ENCODE measurements at regions not wholly inside any gene's neighbourhood (a gene's known extent, or its start where the extent isn't known, plus 50 kb on each side); places are given as distances from the start of the nearest gene placed in this dataset.

GRCh38 chr2:120428748-120429147, 82.8 kb downstream of the INHBB start:
- POLR2A ChIA-PET, result no interaction called here
- Mint-ChIP-seq H3K36me3 (ENCODE audit: low read depth) (no peaks in the 10 kb centered on the region), H3K4me3 (no peak overlapping the region), H3K27me3 (peaks cover 16% of the 10 kb centered on the region), H3K9me3 (no peaks in the 10 kb centered on the region), H3K4me1 (ENCODE audit: low read depth) (no peaks in the 10 kb centered on the region), H3K27ac (no peak overlapping the region)
- Histone ChIP-seq H3K4me1 (ENCODE audit: insufficient read depth, low read length) (no peaks in the 10 kb centered on the region), H3K27ac (ENCODE audit: low read depth in 1 of 2, low read length in 2 of 2) (no peak overlapping the region), H3K9me3 (ENCODE audit: control insufficient read depth in 1 of 2, insufficient read depth in 1 of 2, low read length in 2 of 2) (peaks cover 0 to 7% of the 10 kb centered on the region in 2 experiments), H3K27me3 (ENCODE audit: control insufficient read depth in 1 of 2, insufficient read depth in 2 of 2, low read length in 2 of 2) (no peaks in the 10 kb centered on the region), H3K36me3 (ENCODE audit: insufficient read depth, low read length) (no peaks in the 10 kb centered on the region), H3K4me3 (ENCODE audit: low read length) (no peak overlapping the region)
- no peak for TF ChIP-seq CTCF (IDR thresholded peaks at IDR 0.05)
- DNase-seq, result no peak
- intact Hi-C loops (cut with DNase I, micrococcal nuclease), result no loop called here
- ATAC-seq (ENCODE audit: poor library complexity), result no peak
- CTCF ChIA-PET, result no interaction called here

GRCh38 chr2:120429586-120430500, 83.9 kb downstream of the INHBB start:
- Histone ChIP-seq H3K27me3 (ENCODE audit: control insufficient read depth in 1 of 2, insufficient read depth in 2 of 2, low read length in 2 of 2) (no peaks in the 10 kb centered on the region), H3K9me3 (ENCODE audit: control insufficient read depth in 1 of 2, insufficient read depth in 1 of 2, low read length in 2 of 2) (peaks cover 0 to 7% of the 10 kb centered on the region in 2 experiments), H3K4me3 (ENCODE audit: low read length) (no peak overlapping the region), H3K4me1 (ENCODE audit: insufficient read depth, low read length) (no peaks in the 10 kb centered on the region), H3K27ac (ENCODE audit: low read depth in 1 of 2, low read length in 2 of 2) (no peak overlapping the region), H3K36me3 (ENCODE audit: insufficient read depth, low read length) (no peaks in the 10 kb centered on the region)
- Mint-ChIP-seq H3K4me1 (ENCODE audit: low read depth) (no peaks in the 10 kb centered on the region), H3K27me3 (peaks cover 16% of the 10 kb centered on the region), H3K36me3 (ENCODE audit: low read depth) (no peaks in the 10 kb centered on the region), H3K4me3 (no peak overlapping the region), H3K27ac (no peak overlapping the region), H3K9me3 (no peaks in the 10 kb centered on the region)
- ATAC-seq (ENCODE audit: poor library complexity) (no peak), DNase-seq (no peak)
- intact Hi-C loops (cut with DNase I, micrococcal nuclease), result no loop called here
- ChIA-PET CTCF (no interaction called here), POLR2A (no interaction called here)
- no peak for TF ChIP-seq CTCF (IDR thresholded peaks at IDR 0.05)

GRCh38 chr2:120430501-120430830, 84.5 kb downstream of the INHBB start:
- no peak for ATAC-seq (ENCODE audit: poor library complexity)
- POLR2A ChIA-PET, result no interaction called here
- intact Hi-C loops (cut with DNase I, micrococcal nuclease), result no loop called here
- DNase-seq, result no peak
- H3K4me3 Mint-ChIP-seq, result no peak overlapping the region
- Histone ChIP-seq H3K36me3 (ENCODE audit: insufficient read depth, low read length) (no peaks in the 10 kb centered on the region), H3K27me3 (ENCODE audit: control insufficient read depth in 1 of 2, insufficient read depth in 2 of 2, low read length in 2 of 2) (no peaks in the 10 kb centered on the region), H3K27ac (ENCODE audit: low read depth in 1 of 2, low read length in 2 of 2) (no peak overlapping the region), H3K9me3 (ENCODE audit: control insufficient read depth in 1 of 2, insufficient read depth in 1 of 2, low read length in 2 of 2) (peaks cover 0 to 7% of the 10 kb centered on the region in 2 experiments), H3K4me3 (ENCODE audit: low read length) (no peak overlapping the region), H3K4me1 (ENCODE audit: insufficient read depth, low read length) (no peaks in the 10 kb centered on the region)
- H3K27me3 Mint-ChIP-seq, result peaks cover 16% of the 10 kb centered on the region
- H3K27ac Mint-ChIP-seq, result no peak overlapping the region
- TF ChIP-seq CTCF (IDR thresholded peaks at IDR 0.05), result no peak
- no peaks in the 10 kb centered on the region for H3K4me1 Mint-ChIP-seq (ENCODE audit: low read depth)
- H3K9me3 Mint-ChIP-seq, result no peaks in the 10 kb centered on the region
- H3K36me3 Mint-ChIP-seq (ENCODE audit: low read depth), result no peaks in the 10 kb centered on the region
- CTCF ChIA-PET, result no interaction called here
